SU-DHL-6 (cell line): ENCODE measurements at regions not wholly inside any gene's neighbourhood (a gene's known extent, or its start where the extent isn't known, plus 50 kb on each side); places are given as distances from the start of the nearest gene placed in this dataset.
"Not testable (repeated sequence)": the region's sequence is repeated elsewhere in the genome, so short reads cannot be mapped to it uniquely, and the experiment has no call there.

Experiments
- H2AFZ ChIP-seq: fragments of 200-600 bp; sonication (generic); 2 replicates; pipeline ENCODE4 v1.6.1; 2014; ENCODE audit warnings: low read depth, mild to moderate bottlenecking, moderate library complexity, mixed read lengths, antibody characterized with exemption, low read length; ENCODE audit not compliant: severe bottlenecking
- H3F3A ChIP-seq: fragments of 200-600 bp; shearing (Covaris generic); 2 replicates; pipeline ENCODE4 v1.6.0; 2016; ENCODE audit warnings: antibody characterized with exemption, mild to moderate bottlenecking; ENCODE audit not compliant: insufficient read depth
- H3K27ac ChIP-seq: fragments of 200-600 bp; sonication (generic); 2 replicates; pipeline ENCODE4 v1.5.1; 2016; ENCODE audit warnings: low read depth, mild to moderate bottlenecking, low read length, moderate library complexity, mixed read lengths
- H3K27me3 ChIP-seq: fragments of 200-600 bp; sonication (generic), shearing (Covaris generic); 2 replicates; pipeline ENCODE4 v1.6.0; 2014; ENCODE audit warnings: mild to moderate bottlenecking, low read length
- H3K36me3 ChIP-seq: fragments of 200-600 bp; sonication (generic); 2 replicates; pipeline ENCODE4 v1.6.1; 2014; ENCODE audit warnings: mild to moderate bottlenecking, low read length, mixed read lengths
- H3K4me2 ChIP-seq: fragments of 300-600, 200-600 bp; shearing (Covaris generic), sonication (generic); 2 replicates; pipeline ENCODE4 v1.6.0; 2014; ENCODE audit warnings: low read length, low read depth, mild to moderate bottlenecking; ENCODE audit not compliant: poor library complexity, severe bottlenecking
- H3K4me3 ChIP-seq: fragments of 200-600 bp; sonication (generic); 2 replicates; pipeline ENCODE4 v1.5.1; 2014; ENCODE audit warnings: antibody characterized with exemption, low read length, mild to moderate bottlenecking, mixed read lengths; ENCODE audit not compliant: insufficient read depth, poor library complexity, severe bottlenecking
- H3K79me2 ChIP-seq: fragments of 200-600 bp; sonication (generic); 2 replicates; pipeline ENCODE4 v1.6.1; 2014; ENCODE audit warnings: mild to moderate bottlenecking, low read length, moderate library complexity; ENCODE audit not compliant: insufficient read depth
- H3K9ac ChIP-seq: fragments of 200-600 bp; sonication (generic); 2 replicates; pipeline ENCODE4 v1.7.0; 2014; ENCODE audit warnings: mild to moderate bottlenecking, low read length
- H3K9me2 ChIP-seq: fragments of 200-600 bp; sonication (generic); replicated peaks from 2 replicates; pipeline ENCODE4 v1.6.1; 2014; ENCODE audit warnings: low read length; ENCODE audit not compliant: insufficient read depth
- H3K9me3 ChIP-seq: fragments of 200-600 bp; sonication (generic); 2 replicates; pipeline ENCODE4 v1.6.1; 2014; ENCODE audit warnings: low read length, mixed read lengths; ENCODE audit not compliant: insufficient read depth
- H4K20me1 ChIP-seq: fragments of 200-600 bp; sonication (generic); 2 replicates; pipeline ENCODE4 v1.6.1; 2014; ENCODE audit warnings: low read depth, mild to moderate bottlenecking, antibody characterized with exemption, low read length, moderate library complexity, mixed read lengths
- CTCF ChIP-seq: fragments of 200-600 bp; sonication (generic); IDR thresholded peaks from one replicate; pipeline ENCODE4 v1.5.1; 2017; ENCODE audit warnings: antibody characterized with exemption, mild to moderate bottlenecking, low read length, moderate library complexity; ENCODE audit not compliant: insufficient read depth, poor library complexity, severe bottlenecking
- EZH2phosphoT487 ChIP-seq: fragments of 200-600 bp; sonication (generic), shearing (Covaris generic); conservative IDR thresholded peaks from 2 replicates; pipeline ENCODE4 v1.6.1; 2018; ENCODE audit warnings: mild to moderate bottlenecking, antibody characterized with exemption, low read length, moderate library complexity, mixed read lengths

- no peaks in the 10 kb centered on the region for H3K79me2 ChIP-seq
- no peaks in the 10 kb centered on the region for H3K27me3 ChIP-seq
- no peak overlapping the region for H3K27ac ChIP-seq
- H3K9ac ChIP-seq: no peak overlapping the region
- H3F3A ChIP-seq: no peaks in the 10 kb centered on the region
- TF ChIP-seq CTCF: no peak
- TF ChIP-seq EZH2phosphoT487: no peak
- H4K20me1 ChIP-seq: no peaks in the 10 kb centered on the region
- H3K4me2 ChIP-seq: no peak overlapping the region
- no peak overlapping the region for H2AFZ ChIP-seq
- no peaks in the 10 kb centered on the region for H3K36me3 ChIP-seq
- no peak overlapping the region for H3K4me3 ChIP-seq
- no peaks in the 10 kb centered on the region for H3K9me3 ChIP-seq
- H3K9me2 ChIP-seq: no peaks in the 10 kb centered on the region
Observed at GRCh38 chr20:5390720-5391119, 74.0 kb upstream of the PROKR2 start.

- not testable (repeated sequence) for H3K9me2 ChIP-seq, H3F3A ChIP-seq, H3K4me2 ChIP-seq, H3K27ac ChIP-seq, H3K9ac ChIP-seq, H3K27me3 ChIP-seq, H4K20me1 ChIP-seq, H3K36me3 ChIP-seq, H3K79me2 ChIP-seq, H3K9me3 ChIP-seq, H3K4me3 ChIP-seq, H2AFZ ChIP-seq
Observed at GRCh38 chr20:5386846-5387245, 70.1 kb upstream of the PROKR2 start.

GRCh38 chr20:5381527-5381926 is 64.8 kb upstream of the PROKR2 start:
- H3F3A ChIP-seq, H3K36me3 ChIP-seq, H3K4me3 ChIP-seq, H4K20me1 ChIP-seq, H2AFZ ChIP-seq, H3K9ac ChIP-seq, H3K9me3 ChIP-seq, H3K79me2 ChIP-seq, H3K4me2 ChIP-seq, H3K9me2 ChIP-seq, H3K27ac ChIP-seq, H3K27me3 ChIP-seq: not testable (repeated sequence)

GRCh38 chr20:5377484-5377883 is 60.7 kb upstream of the PROKR2 start:
- no peak for TF ChIP-seq EZH2phosphoT487
- TF ChIP-seq CTCF: no peak
- no peak overlapping the region for H2AFZ ChIP-seq
- H3K9me2 ChIP-seq: no peaks in the 10 kb centered on the region
- H3K4me3 ChIP-seq: no peak overlapping the region
- H3K9me3 ChIP-seq: no peaks in the 10 kb centered on the region
- no peak overlapping the region for H3K27ac ChIP-seq
- H3K4me2 ChIP-seq: no peak overlapping the region
- no peaks in the 10 kb centered on the region for H3K79me2 ChIP-seq
- no peaks in the 10 kb centered on the region for H3K36me3 ChIP-seq
- H3K27me3 ChIP-seq: no peaks in the 10 kb centered on the region
- no peaks in the 10 kb centered on the region for H3F3A ChIP-seq
- no peaks in the 10 kb centered on the region for H4K20me1 ChIP-seq
- no peak overlapping the region for H3K9ac ChIP-seq
